HepG2 (cell line): ENCODE measurements at regions not wholly inside any gene's neighbourhood (a gene's known extent, or its start where the extent isn't known, plus 50 kb on each side); places are given as distances from the start of the nearest gene placed in this dataset.

Experiments used
- ARID3A ChIP-seq: IDR thresholded peaks from 2 replicates; pipeline ENCODE4 v1.6.1; 2012; ENCODE audit warnings: low read depth, low read length, improper control_type of control experiment
- CTCF ChIP-seq: sonication (generic); formaldehyde crosslinking; IDR thresholded peaks from 2 replicates; pipeline ENCODE4 v1.5.0; 2020; ENCODE audit warnings: mild to moderate bottlenecking, missing genetic modification reagents, moderate library complexity
- ELK4 ChIP-seq: sonication (generic); formaldehyde crosslinking; IDR thresholded peaks from 2 replicates; pipeline ENCODE4 v1.9.0; 2021; ENCODE audit warnings: missing genetic modification reagents, borderline replicate concordance
- FOXA1 ChIP-seq, 2 experiments: fragments of 450-650 bp in 1 of 2; sonication (generic) in 1 of 2; formaldehyde crosslinking in 1 of 2; IDR thresholded peaks; 2 replicates each; pipeline versions ENCODE4 v1.4.0 to v1.6.1; 2016 to 2020; ENCODE audit warnings: missing genetic modification reagents in 1 of 2
- ZNF280B ChIP-seq: sonication (generic); formaldehyde crosslinking; IDR thresholded peaks from 2 replicates; pipeline ENCODE4 v1.5.0; 2020; ENCODE audit warnings: missing genetic modification reagents, mild to moderate bottlenecking, borderline replicate concordance

GRCh38 chr10:83182076-83182475 lies 957.2 kb upstream of the GHITM start:
- TF ChIP-seq FOXA1 (IDR thresholded peaks at IDR 0.05) (no peak), FOXA1 (CRISPR knock-in tag; IDR thresholded peaks at IDR 0.05) (no peak), ELK4 (CRISPR knock-in tag) (no peak), ARID3A (no peak), ZNF280B (CRISPR knock-in tag) (no peak), CTCF (CRISPR knock-in tag) (no peak)
